ENCODE measurements at regions not wholly inside any gene's neighbourhood (a gene's known extent, or its start where the extent isn't known, plus 50 kb on each side); places are given as distances from the start of the nearest gene placed in this dataset.

DNA sequence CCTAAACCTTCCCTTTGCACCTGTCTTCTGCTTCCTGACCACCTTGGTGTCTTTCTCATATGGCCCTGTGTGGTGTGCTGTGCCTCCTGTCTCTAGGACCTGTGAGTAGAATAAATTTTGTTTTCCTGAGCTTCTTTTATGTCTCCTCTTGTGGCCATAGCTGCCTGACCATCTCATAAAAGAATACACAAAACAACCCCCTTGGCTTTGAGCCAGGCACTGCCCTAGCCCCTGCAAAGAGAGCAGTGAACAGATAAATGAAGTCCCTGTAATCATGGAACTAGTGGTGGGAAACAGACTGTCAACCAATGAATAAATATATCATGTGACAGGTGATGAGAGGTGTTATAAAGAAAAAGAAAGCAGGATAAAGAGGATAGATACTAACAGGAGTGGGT lies 485.1 kb downstream of the CSNK1G3 start:
- CTCF ChIA-PET, result no interaction called here
- H3K4me1 ChIP-seq (ENCODE audit: control insufficient read depth, insufficient read depth, low read length), result peaks cover 12% of the 10 kb centered on the region; the same call in 1 of the 2 replicates
- POLR2A ChIA-PET, result no interaction called here

DNA sequence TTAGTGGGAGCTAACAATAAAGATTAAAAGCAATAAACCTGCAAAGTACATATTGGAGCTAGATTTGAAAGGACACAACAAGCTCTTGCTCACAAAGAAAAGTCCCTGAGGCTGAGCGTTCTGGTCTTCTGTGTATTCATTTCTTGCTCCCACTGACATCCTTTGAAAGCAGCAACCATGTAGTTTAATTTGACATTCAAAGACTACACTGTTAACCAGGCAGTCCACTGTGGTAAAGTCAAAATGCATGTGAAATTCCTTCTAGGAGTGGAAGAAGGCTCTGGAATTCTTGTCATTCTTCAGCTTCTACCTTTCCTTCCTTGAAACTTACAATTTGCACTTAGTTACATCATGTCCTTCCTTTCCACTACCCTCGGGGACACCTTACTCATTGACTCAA lies 480.7 kb downstream of the CSNK1G3 start:
- no peak overlapping the region for H3K4me3 ChIP-seq (ENCODE audit: low read depth, low read length)
- ChIA-PET CTCF (no interaction called here), POLR2A (no interaction called here)
- no peaks in the 10 kb centered on the region for H3K36me3 ChIP-seq (ENCODE audit: control insufficient read depth in 2 of 2, insufficient read depth in 1 of 2, low read length in 2 of 2)
- no peaks in the 10 kb centered on the region for H3K9me3 ChIP-seq (ENCODE audit: control insufficient read depth, insufficient read depth, low read depth, low read length)
- TF ChIP-seq IKZF3 (tag by site-specific recombination; IDR thresholded peaks at IDR 0.05) (no peak), MZF1 (tag by site-specific recombination; IDR thresholded peaks at IDR 0.05; ENCODE audit: borderline replicate concordance) (no peak), ZXDB (tag by site-specific recombination; IDR thresholded peaks at IDR 0.05) (no peak), ZNF830 (tag by site-specific recombination; IDR thresholded peaks at IDR 0.05; ENCODE audit: low read depth) (no peak), ZNF19 (tag by site-specific recombination; IDR thresholded peaks at IDR 0.05; ENCODE audit: low read depth) (no peak), ZNF211 (tag by site-specific recombination; IDR thresholded peaks at IDR 0.05; ENCODE audit: low read depth) (no peak), ZNF138 (tag by site-specific recombination; IDR thresholded peaks at IDR 0.05; ENCODE audit: borderline replicate concordance) (no peak), SP7 (tag by site-specific recombination; IDR thresholded peaks at IDR 0.05) (no peak), ZNF701 (tag by site-specific recombination; IDR thresholded peaks at IDR 0.05) (no peak)
- TF ChIP-seq, protein P1, sequence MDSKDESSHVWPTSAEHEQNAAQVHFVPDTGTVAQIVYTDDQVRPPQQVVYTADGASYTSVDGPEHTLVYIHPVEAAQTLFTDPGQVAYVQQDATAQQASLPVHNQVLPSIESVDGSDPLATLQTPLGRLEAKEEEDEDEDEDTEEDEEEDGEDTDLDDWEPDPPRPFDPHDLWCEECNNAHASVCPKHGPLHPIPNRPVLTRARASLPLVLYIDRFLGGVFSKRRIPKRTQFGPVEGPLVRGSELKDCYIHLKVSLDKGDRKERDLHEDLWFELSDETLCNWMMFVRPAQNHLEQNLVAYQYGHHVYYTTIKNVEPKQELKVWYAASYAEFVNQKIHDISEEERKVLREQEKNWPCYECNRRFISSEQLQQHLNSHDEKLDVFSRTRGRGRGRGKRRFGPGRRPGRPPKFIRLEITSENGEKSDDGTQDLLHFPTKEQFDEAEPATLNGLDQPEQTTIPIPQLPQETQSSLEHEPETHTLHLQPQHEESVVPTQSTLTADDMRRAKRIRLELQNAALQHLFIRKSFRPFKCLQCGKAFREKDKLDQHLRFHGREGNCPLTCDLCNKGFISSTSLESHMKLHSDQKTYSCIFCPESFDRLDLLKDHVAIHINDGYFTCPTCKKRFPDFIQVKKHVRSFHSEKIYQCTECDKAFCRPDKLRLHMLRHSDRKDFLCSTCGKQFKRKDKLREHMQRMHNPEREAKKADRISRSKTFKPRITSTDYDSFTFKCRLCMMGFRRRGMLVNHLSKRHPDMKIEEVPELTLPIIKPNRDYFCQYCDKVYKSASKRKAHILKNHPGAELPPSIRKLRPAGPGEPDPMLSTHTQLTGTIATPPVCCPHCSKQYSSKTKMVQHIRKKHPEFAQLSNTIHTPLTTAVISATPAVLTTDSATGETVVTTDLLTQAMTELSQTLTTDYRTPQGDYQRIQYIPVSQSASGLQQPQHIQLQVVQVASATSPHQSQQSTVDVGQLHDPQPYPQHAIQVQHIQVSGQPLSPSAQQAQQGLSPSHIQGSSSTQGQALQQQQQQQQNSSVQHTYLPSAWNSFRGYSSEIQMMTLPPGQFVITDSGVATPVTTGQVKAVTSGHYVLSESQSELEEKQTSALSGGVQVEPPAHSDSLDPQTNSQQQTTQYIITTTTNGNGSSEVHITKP (tag by site-specific recombination; IDR thresholded peaks at IDR 0.05), result no peak
- TF ChIP-seq, protein P2, sequence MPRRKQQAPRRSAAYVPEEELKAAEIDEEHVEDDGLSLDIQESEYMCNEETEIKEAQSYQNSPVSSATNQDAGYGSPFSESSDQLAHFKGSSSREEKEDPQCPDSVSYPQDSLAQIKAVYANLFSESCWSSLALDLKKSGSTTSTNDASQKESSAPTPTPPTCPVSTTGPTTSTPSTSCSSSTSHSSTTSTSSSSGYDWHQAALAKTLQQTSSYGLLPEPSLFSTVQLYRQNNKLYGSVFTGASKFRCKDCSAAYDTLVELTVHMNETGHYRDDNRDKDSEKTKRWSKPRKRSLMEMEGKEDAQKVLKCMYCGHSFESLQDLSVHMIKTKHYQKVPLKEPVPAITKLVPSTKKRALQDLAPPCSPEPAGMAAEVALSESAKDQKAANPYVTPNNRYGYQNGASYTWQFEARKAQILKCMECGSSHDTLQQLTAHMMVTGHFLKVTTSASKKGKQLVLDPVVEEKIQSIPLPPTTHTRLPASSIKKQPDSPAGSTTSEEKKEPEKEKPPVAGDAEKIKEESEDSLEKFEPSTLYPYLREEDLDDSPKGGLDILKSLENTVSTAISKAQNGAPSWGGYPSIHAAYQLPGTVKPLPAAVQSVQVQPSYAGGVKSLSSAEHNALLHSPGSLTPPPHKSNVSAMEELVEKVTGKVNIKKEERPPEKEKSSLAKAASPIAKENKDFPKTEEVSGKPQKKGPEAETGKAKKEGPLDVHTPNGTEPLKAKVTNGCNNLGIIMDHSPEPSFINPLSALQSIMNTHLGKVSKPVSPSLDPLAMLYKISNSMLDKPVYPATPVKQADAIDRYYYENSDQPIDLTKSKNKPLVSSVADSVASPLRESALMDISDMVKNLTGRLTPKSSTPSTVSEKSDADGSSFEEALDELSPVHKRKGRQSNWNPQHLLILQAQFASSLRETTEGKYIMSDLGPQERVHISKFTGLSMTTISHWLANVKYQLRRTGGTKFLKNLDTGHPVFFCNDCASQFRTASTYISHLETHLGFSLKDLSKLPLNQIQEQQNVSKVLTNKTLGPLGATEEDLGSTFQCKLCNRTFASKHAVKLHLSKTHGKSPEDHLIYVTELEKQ (tag by site-specific recombination; IDR thresholded peaks at IDR 0.05; ENCODE audit: borderline replicate concordance), result no peak
- TF ChIP-seq, protein P3, sequence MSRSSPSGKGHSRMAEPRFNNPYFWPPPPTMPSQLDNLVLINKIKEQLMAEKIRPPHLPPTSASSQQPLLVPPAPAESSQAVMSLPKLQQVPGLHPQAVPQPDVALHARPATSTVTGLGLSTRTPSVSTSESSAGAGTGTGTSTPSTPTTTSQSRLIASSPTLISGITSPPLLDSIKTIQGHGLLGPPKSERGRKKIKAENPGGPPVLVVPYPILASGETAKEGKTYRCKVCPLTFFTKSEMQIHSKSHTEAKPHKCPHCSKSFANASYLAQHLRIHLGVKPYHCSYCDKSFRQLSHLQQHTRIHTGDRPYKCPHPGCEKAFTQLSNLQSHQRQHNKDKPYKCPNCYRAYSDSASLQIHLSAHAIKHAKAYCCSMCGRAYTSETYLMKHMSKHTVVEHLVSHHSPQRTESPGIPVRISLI (tag by site-specific recombination; IDR thresholded peaks at IDR 0.05), result no peak
- H3K27ac ChIP-seq (ENCODE audit: extremely low read depth, low read depth, low read length), result no peak overlapping the region
- no peaks in the 10 kb centered on the region for H3K4me1 ChIP-seq (ENCODE audit: control insufficient read depth, insufficient read depth, low read length)

More for the DNA sequence above, 485.1 kb downstream of the CSNK1G3 start:
- TF ChIP-seq FEZF1 (tag by site-specific recombination; IDR thresholded peaks at IDR 0.05) (0 out of 2 replicates have a peak, but pooled peaks have one; percentile 12), MEIS1 (CRISPR knock-in tag; IDR thresholded peaks at IDR 0.05; ENCODE audit: borderline replicate concordance) (no peak)
- no peaks in the 10 kb centered on the region for H3K9me3 ChIP-seq (ENCODE audit: control insufficient read depth, insufficient read depth, low read depth, low read length)
- no peak overlapping the region for H3K4me3 ChIP-seq (ENCODE audit: low read depth, low read length)
- no peaks in the 10 kb centered on the region for H3K36me3 ChIP-seq (ENCODE audit: control insufficient read depth in 2 of 2, insufficient read depth in 1 of 2, low read length in 2 of 2)
- no peak overlapping the region for H3K27ac ChIP-seq (ENCODE audit: extremely low read depth, low read depth, low read length)

DNA sequence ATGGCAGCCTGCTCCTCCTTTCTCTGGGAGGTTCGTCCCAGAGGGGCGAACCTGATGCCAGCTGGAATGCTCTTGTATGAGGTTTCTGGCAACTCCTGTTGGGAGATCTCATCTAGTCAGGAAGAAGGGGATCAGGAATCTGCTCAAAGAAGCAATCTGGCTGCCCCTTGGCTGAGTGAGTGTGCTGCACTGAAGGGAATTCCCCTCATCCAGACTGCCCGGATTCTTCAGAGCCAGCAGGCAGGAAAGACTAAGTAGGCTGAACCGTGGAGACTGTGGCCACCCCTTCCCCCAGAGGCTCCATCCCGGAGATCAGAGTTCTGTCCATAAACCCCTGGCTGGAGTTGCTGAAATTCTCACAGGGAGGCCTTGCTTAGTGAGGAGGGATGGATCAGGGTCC lies 476.0 kb downstream of the CSNK1G3 start:
- POLR2A ChIA-PET, result no interaction called here
- no peak overlapping the region for H3K4me3 ChIP-seq (ENCODE audit: low read depth, low read length)
- H3K27ac ChIP-seq (ENCODE audit: extremely low read depth, low read depth, low read length), result no peak overlapping the region
- H3K4me1 ChIP-seq (ENCODE audit: control insufficient read depth, insufficient read depth, low read length), result no peaks in the 10 kb centered on the region
- H3K36me3 ChIP-seq (ENCODE audit: control insufficient read depth in 2 of 2, insufficient read depth in 1 of 2, low read length in 2 of 2), result no peaks in the 10 kb centered on the region
- CTCF ChIA-PET, result no interaction called here
- H3K9me3 ChIP-seq (ENCODE audit: control insufficient read depth, insufficient read depth, low read depth, low read length), result no peaks in the 10 kb centered on the region
- TF ChIP-seq ZBTB20 (tag by site-specific recombination; IDR thresholded peaks at IDR 0.05), result no peak
- no peak for TF ChIP-seq ZNF16 (tag by site-specific recombination; IDR thresholded peaks at IDR 0.05; ENCODE audit: low read depth)
- TF ChIP-seq, protein P4, sequence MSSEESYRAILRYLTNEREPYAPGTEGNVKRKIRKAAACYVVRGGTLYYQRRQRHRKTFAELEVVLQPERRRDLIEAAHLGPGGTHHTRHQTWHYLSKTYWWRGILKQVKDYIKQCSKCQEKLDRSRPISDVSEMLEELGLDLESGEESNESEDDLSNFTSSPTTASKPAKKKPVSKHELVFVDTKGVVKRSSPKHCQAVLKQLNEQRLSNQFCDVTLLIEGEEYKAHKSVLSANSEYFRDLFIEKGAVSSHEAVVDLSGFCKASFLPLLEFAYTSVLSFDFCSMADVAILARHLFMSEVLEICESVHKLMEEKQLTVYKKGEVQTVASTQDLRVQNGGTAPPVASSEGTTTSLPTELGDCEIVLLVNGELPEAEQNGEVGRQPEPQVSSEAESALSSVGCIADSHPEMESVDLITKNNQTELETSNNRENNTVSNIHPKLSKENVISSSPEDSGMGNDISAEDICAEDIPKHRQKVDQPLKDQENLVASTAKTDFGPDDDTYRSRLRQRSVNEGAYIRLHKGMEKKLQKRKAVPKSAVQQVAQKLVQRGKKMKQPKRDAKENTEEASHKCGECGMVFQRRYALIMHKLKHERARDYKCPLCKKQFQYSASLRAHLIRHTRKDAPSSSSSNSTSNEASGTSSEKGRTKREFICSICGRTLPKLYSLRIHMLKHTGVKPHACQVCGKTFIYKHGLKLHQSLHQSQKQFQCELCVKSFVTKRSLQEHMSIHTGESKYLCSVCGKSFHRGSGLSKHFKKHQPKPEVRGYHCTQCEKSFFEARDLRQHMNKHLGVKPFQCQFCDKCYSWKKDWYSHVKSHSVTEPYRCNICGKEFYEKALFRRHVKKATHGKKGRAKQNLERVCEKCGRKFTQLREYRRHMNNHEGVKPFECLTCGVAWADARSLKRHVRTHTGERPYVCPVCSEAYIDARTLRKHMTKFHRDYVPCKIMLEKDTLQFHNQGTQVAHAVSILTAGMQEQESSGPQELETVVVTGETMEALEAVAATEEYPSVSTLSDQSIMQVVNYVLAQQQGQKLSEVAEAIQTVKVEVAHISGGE (tag by site-specific recombination; conservative IDR thresholded peaks at IDR 0.05; ENCODE audit: low read depth), result no peak
- TF ChIP-seq ZXDB (tag by site-specific recombination; IDR thresholded peaks at IDR 0.05), result no peak
- TF ChIP-seq ZNF529 (tag by site-specific recombination; IDR thresholded peaks at IDR 0.05; ENCODE audit: insufficient replicate concordance), result no peak
- TF ChIP-seq GLI2 (tag by site-specific recombination; IDR thresholded peaks at IDR 0.05; ENCODE audit: borderline replicate concordance, low read depth), result no peak

Data from HEK293 (cell line).